Peyer's patch (tissue), 4 donors: ENCODE measurements at regions not wholly inside any gene's neighbourhood (a gene's known extent, or its start where the extent isn't known, plus 50 kb on each side); places are given as distances from the start of the nearest gene placed in this dataset.

ENCODE experiments used
- POLR2A ChIP-seq, 2 donors: fragments of 450-650 bp; IDR thresholded peaks; one replicate each; pipeline ENCODE4 v1.5.1; 2017; ENCODE audit warnings: antibody characterized with exemption in 2 of 2, mild to moderate bottlenecking in 2 of 2, moderate library complexity in 2 of 2
- TF ChIP-seq, protein P1 (sequence below), 6 experiments: fragments of 450-650 bp in 4 of 6; fragments of 200-600 bp in 2 of 6; sonication (generic) in 1 of 6; IDR thresholded peaks; one replicate each; pipeline ENCODE4 v1.5.1; 2017 to 2019; ENCODE audit warnings: antibody characterized with exemption in 6 of 6, mild to moderate bottlenecking in 3 of 6, moderate library complexity in 1 of 6

DNA sequence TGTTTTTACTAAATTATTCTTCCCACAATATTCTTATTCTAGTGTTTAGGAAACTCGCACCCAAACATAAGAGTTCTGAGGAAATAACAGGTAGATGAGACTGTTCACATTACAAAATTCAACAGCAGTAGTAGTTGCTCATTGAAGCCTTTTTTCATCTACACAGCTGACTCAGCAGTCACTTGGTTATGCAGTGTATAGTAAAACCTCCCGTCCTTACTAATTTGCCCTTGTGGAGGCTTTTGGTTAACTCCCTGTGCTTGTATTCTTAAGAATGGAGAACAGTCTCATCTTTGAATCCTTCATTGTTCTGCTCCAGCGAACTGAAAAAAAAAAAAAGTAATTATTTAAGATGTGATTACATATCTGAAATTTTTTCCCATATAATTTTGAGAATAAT, 1716.6 kb downstream of the PCDH7 start:
- TF ChIP-seq, protein P1, sequence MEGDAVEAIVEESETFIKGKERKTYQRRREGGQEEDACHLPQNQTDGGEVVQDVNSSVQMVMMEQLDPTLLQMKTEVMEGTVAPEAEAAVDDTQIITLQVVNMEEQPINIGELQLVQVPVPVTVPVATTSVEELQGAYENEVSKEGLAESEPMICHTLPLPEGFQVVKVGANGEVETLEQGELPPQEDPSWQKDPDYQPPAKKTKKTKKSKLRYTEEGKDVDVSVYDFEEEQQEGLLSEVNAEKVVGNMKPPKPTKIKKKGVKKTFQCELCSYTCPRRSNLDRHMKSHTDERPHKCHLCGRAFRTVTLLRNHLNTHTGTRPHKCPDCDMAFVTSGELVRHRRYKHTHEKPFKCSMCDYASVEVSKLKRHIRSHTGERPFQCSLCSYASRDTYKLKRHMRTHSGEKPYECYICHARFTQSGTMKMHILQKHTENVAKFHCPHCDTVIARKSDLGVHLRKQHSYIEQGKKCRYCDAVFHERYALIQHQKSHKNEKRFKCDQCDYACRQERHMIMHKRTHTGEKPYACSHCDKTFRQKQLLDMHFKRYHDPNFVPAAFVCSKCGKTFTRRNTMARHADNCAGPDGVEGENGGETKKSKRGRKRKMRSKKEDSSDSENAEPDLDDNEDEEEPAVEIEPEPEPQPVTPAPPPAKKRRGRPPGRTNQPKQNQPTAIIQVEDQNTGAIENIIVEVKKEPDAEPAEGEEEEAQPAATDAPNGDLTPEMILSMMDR (IDR thresholded peaks at IDR 0.05), result no peak
- TF ChIP-seq POLR2A (IDR thresholded peaks at IDR 0.05), result no peak
